ENCODE measurements at regions not wholly inside any gene's neighbourhood (a gene's known extent, or its start where the extent isn't known, plus 50 kb on each side); places are given as distances from the start of the nearest gene placed in this dataset.
"Not testable (repeated sequence)": the region's sequence is repeated elsewhere in the genome, so short reads cannot be mapped to it uniquely, and the experiment has no call there.

DNA sequence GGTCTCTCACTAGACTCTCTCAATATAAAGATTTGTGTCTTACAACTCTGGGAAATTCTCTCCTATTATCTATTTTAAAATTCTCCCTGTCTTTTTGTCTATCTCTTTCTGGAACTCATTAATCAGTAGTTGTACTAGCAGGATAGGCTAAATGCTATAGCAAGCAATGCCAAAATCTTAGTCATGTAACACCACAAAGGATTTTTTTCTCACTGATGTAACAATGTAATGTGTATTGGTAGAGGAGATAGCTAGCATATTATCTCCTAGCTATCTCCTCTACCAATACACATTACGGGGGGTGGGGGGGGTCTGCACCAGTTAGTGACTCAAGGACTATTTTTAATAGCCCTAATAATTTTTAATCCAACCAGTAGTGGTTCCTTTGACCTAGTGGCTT, 225.4 kb downstream of the KLHL28 start:
- H3F3A ChIP-seq (ENCODE audit: insufficient read depth, low read length) = no peaks in the 10 kb centered on the region
- H3K4me3 ChIP-seq (ENCODE audit: low read length) = no peak overlapping the region
- H3K9me3 ChIP-seq (replicated peaks; ENCODE audit: insufficient read depth, low read length) = no peaks in the 10 kb centered on the region
- TF ChIP-seq EZH2phosphoT487 (IDR thresholded peaks at IDR 0.05; ENCODE audit: low read length) (no peak), EZH2 (optimal IDR thresholded peaks at IDR 0.05; ENCODE audit: low read depth, low read length) (no peak)
- TF ChIP-seq, protein P1, sequence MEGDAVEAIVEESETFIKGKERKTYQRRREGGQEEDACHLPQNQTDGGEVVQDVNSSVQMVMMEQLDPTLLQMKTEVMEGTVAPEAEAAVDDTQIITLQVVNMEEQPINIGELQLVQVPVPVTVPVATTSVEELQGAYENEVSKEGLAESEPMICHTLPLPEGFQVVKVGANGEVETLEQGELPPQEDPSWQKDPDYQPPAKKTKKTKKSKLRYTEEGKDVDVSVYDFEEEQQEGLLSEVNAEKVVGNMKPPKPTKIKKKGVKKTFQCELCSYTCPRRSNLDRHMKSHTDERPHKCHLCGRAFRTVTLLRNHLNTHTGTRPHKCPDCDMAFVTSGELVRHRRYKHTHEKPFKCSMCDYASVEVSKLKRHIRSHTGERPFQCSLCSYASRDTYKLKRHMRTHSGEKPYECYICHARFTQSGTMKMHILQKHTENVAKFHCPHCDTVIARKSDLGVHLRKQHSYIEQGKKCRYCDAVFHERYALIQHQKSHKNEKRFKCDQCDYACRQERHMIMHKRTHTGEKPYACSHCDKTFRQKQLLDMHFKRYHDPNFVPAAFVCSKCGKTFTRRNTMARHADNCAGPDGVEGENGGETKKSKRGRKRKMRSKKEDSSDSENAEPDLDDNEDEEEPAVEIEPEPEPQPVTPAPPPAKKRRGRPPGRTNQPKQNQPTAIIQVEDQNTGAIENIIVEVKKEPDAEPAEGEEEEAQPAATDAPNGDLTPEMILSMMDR (IDR thresholded peaks at IDR 0.05; ENCODE audit: low read length) = no peak
- H3K36me3 ChIP-seq (replicated peaks; ENCODE audit: insufficient read depth, low read length) = no peaks in the 10 kb centered on the region
- H4K20me1 ChIP-seq (ENCODE audit: insufficient read depth, low read length) = no peaks in the 10 kb centered on the region
- DNase-seq = no peak
- no peak overlapping the region for H3K4me2 ChIP-seq (ENCODE audit: low read depth, low read length)
- H3K4me1 ChIP-seq (ENCODE audit: low read length) = no peaks in the 10 kb centered on the region
- no peaks in the 10 kb centered on the region for H3K27me3 ChIP-seq (replicated peaks; ENCODE audit: insufficient read depth, low read length)
- no peaks in the 10 kb centered on the region for H3K79me2 ChIP-seq (ENCODE audit: low read length)
- H3K9ac ChIP-seq (ENCODE audit: low read length) = no peak overlapping the region
- no peak overlapping the region for H3K27ac ChIP-seq (ENCODE audit: low read length)
- no peaks in the 10 kb centered on the region for H3K9me2 ChIP-seq (replicated peaks; ENCODE audit: insufficient read depth, low read length)
- no peak overlapping the region for H2AFZ ChIP-seq (ENCODE audit: low read length)

DNA sequence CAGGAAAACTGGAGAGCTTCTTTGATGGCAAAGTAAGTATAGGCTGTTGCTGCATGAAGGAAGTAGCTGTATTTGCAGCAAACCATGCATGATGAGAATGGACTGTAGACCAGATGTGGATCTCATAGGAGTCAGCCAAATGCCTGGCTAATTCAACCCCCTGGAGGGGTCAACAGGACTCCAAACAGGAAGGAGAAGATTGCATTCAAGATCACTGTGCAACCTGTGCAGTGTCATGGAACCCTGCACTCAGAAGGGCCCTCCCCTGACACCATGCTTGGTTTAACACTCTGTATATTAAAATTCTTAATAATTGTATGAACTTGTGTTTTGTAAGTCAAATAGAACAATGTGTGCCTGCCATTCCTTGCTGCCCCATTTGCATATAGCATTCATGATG, 225.1 kb upstream of the FSCB start:
- H3K27ac ChIP-seq (ENCODE audit: low read length) = no peak overlapping the region
- no peaks in the 10 kb centered on the region for H3K36me3 ChIP-seq (replicated peaks; ENCODE audit: insufficient read depth, low read length)
- H4K20me1 ChIP-seq (ENCODE audit: insufficient read depth, low read length) = no peaks in the 10 kb centered on the region
- DNase-seq = no peak
- no peaks in the 10 kb centered on the region for H3K4me1 ChIP-seq (ENCODE audit: low read length)
- H3K79me2 ChIP-seq (ENCODE audit: low read length) = no peaks in the 10 kb centered on the region
- H3K4me2 ChIP-seq (ENCODE audit: low read depth, low read length) = no peak overlapping the region
- H2AFZ ChIP-seq (ENCODE audit: low read length) = no peak overlapping the region
- no peak overlapping the region for H3K4me3 ChIP-seq (ENCODE audit: low read length)
- TF ChIP-seq, protein P1 (IDR thresholded peaks at IDR 0.05; ENCODE audit: low read length) = no peak
- TF ChIP-seq EZH2 (optimal IDR thresholded peaks at IDR 0.05; ENCODE audit: low read depth, low read length) (no peak), EZH2phosphoT487 (IDR thresholded peaks at IDR 0.05; ENCODE audit: low read length) (no peak)
- H3K9me3 ChIP-seq (replicated peaks; ENCODE audit: insufficient read depth, low read length) = no peaks in the 10 kb centered on the region
- H3F3A ChIP-seq (ENCODE audit: insufficient read depth, low read length) = no peaks in the 10 kb centered on the region
- H3K9me2 ChIP-seq (replicated peaks; ENCODE audit: insufficient read depth, low read length) = no peaks in the 10 kb centered on the region
- no peaks in the 10 kb centered on the region for H3K27me3 ChIP-seq (replicated peaks; ENCODE audit: insufficient read depth, low read length)
- no peak overlapping the region for H3K9ac ChIP-seq (ENCODE audit: low read length)

DNA sequence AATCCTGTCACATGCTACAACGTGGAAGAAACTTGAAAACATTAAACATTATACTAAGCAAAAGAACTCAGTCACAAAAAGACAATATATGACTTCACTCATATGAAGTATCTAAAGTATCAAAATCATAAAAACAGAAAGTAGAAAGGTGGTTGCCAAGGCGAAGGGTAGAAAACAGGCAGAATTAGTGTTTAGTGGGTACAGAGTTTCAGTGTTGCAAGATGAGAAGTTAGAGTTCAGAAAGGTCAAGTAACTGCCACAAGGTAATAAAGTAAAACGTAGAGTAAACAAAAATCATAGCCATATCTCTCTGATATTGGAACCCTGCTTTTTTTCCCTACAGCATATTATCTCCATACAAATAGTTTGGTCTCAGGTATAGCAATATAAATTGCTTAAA, 223.8 kb upstream of the FSCB start:
- no peak overlapping the region for H3K27ac ChIP-seq (ENCODE audit: low read length)
- H3F3A ChIP-seq (ENCODE audit: insufficient read depth, low read length) = no peaks in the 10 kb centered on the region
- H4K20me1 ChIP-seq (ENCODE audit: insufficient read depth, low read length) = no peaks in the 10 kb centered on the region
- H2AFZ ChIP-seq (ENCODE audit: low read length) = no peak overlapping the region
- no peaks in the 10 kb centered on the region for H3K4me1 ChIP-seq (ENCODE audit: low read length)
- no peak overlapping the region for H3K4me3 ChIP-seq (ENCODE audit: low read length)
- DNase-seq = no peak
- H3K9me2 ChIP-seq (replicated peaks; ENCODE audit: insufficient read depth, low read length) = no peaks in the 10 kb centered on the region
- no peaks in the 10 kb centered on the region for H3K27me3 ChIP-seq (replicated peaks; ENCODE audit: insufficient read depth, low read length)
- no peaks in the 10 kb centered on the region for H3K79me2 ChIP-seq (ENCODE audit: low read length)
- no peaks in the 10 kb centered on the region for H3K36me3 ChIP-seq (replicated peaks; ENCODE audit: insufficient read depth, low read length)
- no peak overlapping the region for H3K4me2 ChIP-seq (ENCODE audit: low read depth, low read length)
- no peak for TF ChIP-seq EZH2phosphoT487 (IDR thresholded peaks at IDR 0.05; ENCODE audit: low read length)
- TF ChIP-seq, protein P1 (IDR thresholded peaks at IDR 0.05; ENCODE audit: low read length) = no peak
- no peak for TF ChIP-seq EZH2 (optimal IDR thresholded peaks at IDR 0.05; ENCODE audit: low read depth, low read length)
- H3K9me3 ChIP-seq (replicated peaks; ENCODE audit: insufficient read depth, low read length) = no peaks in the 10 kb centered on the region
- no peak overlapping the region for H3K9ac ChIP-seq (ENCODE audit: low read length)

DNA sequence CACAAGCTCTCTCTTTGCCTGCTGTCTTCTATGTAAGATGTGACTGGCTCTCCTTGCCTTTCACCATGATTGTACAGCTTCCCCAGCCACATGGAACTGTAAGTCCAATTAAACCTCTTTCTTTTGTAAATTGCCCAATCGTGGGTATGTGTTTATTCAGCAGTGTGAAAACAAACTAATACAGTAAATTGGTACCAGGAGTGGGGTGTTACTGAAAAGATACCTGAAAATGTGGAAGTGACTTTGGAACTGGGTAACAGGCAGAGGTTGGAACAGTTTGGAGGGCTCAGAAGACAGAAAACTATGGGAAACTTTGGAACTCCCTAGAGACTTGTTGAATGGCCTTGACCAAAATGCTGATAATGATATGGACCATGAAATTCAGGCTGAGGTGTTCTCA, 214.3 kb upstream of the FSCB start:
- H3K4me2 ChIP-seq (ENCODE audit: low read depth, low read length); H3F3A ChIP-seq (ENCODE audit: insufficient read depth, low read length); H3K36me3 ChIP-seq (replicated peaks; ENCODE audit: insufficient read depth, low read length); H3K27me3 ChIP-seq (replicated peaks; ENCODE audit: insufficient read depth, low read length); H4K20me1 ChIP-seq (ENCODE audit: insufficient read depth, low read length); H3K4me1 ChIP-seq (ENCODE audit: low read length); H3K9me2 ChIP-seq (replicated peaks; ENCODE audit: insufficient read depth, low read length); H3K9me3 ChIP-seq (replicated peaks; ENCODE audit: insufficient read depth, low read length); H3K4me3 ChIP-seq (ENCODE audit: low read length); H3K27ac ChIP-seq (ENCODE audit: low read length); H3K79me2 ChIP-seq (ENCODE audit: low read length); H2AFZ ChIP-seq (ENCODE audit: low read length); H3K9ac ChIP-seq (ENCODE audit: low read length); DNase-seq: not testable (repeated sequence)

Measured in MM.1S (cell line).